ENCODE measurements at regions not wholly inside any gene's neighbourhood (a gene's known extent, or its start where the extent isn't known, plus 50 kb on each side); places are given as distances from the start of the nearest gene placed in this dataset.

DNA sequence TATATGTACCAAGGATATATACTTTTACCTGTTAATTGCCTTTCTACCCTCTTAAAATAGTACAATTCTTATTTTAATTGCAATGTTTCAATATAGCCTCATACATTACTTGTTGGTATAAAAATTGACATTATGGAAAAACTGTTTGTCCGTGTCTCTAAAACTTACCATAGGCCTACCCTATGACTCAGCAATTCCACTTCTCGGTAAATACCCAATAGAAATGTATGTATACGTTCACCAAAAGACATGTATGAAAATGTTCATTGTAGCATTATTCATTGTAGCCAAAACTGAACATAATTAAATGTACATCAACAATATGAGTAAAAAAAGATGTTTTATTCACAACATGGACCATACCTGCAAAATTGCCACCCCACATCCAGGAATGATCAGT, 679.2 kb upstream of the UBE2E2 start:
- POLR2A ChIA-PET: no interaction called here
- no peak for DNase-seq (ENCODE audit: low read depth, low spot score)

DNA sequence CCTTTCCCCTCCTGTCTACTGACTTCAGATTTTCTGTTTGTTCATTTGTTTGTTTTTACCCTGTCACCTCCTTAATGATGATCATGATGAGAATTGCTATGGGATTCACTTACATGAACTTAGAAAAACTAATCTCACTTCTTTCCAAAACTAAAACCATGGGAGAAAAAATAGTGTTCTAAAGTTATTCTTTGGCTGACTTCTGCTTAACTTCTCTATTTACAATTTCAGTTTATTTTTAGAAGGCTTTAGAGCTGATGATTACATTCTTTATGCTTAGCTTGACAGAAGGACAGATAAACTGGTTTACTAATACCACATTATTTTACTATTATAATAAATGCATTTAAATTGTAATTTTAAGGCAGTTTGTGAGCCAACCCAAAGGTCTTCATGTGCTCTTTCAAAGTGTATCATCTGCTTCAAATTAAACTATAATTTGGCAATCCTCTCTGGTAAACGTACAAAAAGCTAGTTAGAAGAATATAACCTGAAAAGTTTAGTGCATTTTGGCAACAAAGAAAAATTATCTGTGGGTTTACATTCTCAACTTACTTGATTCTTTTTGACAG, 676.8 kb upstream of the UBE2E2 start:
- H3K4me3 ChIP-seq (ENCODE audit: low read depth, low read length): no peak overlapping the region
- CTCF ChIA-PET: no interaction called here
- no peak for DNase-seq (ENCODE audit: low read depth, low spot score)
- POLR2A ChIA-PET: no interaction called here
- TF ChIP-seq, protein P1, sequence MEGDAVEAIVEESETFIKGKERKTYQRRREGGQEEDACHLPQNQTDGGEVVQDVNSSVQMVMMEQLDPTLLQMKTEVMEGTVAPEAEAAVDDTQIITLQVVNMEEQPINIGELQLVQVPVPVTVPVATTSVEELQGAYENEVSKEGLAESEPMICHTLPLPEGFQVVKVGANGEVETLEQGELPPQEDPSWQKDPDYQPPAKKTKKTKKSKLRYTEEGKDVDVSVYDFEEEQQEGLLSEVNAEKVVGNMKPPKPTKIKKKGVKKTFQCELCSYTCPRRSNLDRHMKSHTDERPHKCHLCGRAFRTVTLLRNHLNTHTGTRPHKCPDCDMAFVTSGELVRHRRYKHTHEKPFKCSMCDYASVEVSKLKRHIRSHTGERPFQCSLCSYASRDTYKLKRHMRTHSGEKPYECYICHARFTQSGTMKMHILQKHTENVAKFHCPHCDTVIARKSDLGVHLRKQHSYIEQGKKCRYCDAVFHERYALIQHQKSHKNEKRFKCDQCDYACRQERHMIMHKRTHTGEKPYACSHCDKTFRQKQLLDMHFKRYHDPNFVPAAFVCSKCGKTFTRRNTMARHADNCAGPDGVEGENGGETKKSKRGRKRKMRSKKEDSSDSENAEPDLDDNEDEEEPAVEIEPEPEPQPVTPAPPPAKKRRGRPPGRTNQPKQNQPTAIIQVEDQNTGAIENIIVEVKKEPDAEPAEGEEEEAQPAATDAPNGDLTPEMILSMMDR (IDR thresholded peaks at IDR 0.05; ENCODE audit: insufficient read depth, low read length, missing control alignments): no peak

More for the DNA sequence above, 679.2 kb upstream of the UBE2E2 start:
- CTCF ChIA-PET: no interaction called here
- H3K4me3 ChIP-seq (ENCODE audit: low read depth, low read length): no peak overlapping the region
- TF ChIP-seq, protein P1 (IDR thresholded peaks at IDR 0.05; ENCODE audit: insufficient read depth, low read length, missing control alignments): no peak

DNA sequence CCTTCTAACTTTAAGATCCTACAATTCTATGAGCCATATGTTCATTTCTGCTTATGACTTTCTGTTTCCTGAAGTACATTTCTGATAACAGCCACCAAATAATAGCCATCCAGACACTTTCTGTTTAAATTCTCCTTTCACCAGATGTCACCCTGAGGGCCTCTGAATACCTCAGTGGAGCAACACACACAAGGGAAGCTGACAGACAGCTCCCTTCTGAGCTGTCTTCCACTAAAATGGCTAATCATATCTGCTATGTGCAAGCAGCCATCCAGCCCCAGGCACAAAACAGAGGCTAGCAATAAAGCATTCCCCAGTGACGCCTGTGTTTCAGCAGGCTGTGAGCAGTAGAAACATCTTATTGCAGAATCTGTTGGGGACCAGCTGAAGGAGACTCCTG, 666.6 kb upstream of the UBE2E2 start:
- CTCF ChIA-PET: no interaction called here
- DNase-seq (ENCODE audit: low read depth, low spot score): no peak
- POLR2A ChIA-PET: no interaction called here
- TF ChIP-seq, protein P1 (IDR thresholded peaks at IDR 0.05; ENCODE audit: insufficient read depth, low read length, missing control alignments): no peak
- no peak overlapping the region for H3K4me3 ChIP-seq (ENCODE audit: low read depth, low read length)

DNA sequence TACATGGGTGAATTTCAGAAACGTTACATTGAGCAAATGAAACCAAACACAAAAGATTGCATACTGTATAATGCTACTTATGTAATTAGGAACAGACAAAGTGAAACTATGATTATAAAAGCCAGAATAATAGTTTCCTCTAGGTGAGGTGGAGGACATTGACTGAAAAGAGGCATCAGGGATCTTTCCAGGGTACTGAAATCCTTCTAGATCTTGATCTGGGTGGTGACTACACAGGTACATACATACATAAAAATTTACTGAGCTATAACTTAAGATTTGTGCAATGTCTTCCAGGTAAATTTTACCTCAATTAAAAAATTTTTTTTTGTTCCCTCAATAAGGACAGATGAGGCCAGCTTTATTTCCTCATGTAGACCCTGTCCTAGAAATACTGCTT, 665.6 kb upstream of the UBE2E2 start:
- no peak overlapping the region for H3K4me3 ChIP-seq (ENCODE audit: low read depth, low read length)
- TF ChIP-seq, protein P1 (IDR thresholded peaks at IDR 0.05; ENCODE audit: insufficient read depth, low read length, missing control alignments): no peak
- no peak for DNase-seq (ENCODE audit: low read depth, low spot score)
- CTCF ChIA-PET: no interaction called here
- POLR2A ChIA-PET: no interaction called here

DNA sequence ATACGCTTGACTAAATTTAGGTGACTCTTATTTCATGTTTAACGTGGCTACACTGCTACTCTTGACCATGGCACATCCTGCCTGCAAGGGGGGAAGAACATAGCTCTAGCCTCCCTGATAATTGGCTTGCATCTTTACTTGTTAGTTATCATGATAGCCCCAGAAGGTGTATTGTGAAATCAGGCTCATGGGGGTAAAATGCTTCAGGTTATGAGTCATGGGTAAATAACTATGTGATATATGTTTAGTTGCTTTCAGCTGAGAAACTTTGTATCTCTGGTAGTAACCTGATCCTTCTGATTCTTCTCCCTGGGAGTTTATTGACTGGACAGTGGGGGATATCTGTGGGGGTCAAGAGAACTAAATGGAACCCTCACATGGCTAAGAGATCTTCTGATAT, 660.8 kb upstream of the UBE2E2 start:
- POLR2A ChIA-PET: no interaction called here

DNA sequence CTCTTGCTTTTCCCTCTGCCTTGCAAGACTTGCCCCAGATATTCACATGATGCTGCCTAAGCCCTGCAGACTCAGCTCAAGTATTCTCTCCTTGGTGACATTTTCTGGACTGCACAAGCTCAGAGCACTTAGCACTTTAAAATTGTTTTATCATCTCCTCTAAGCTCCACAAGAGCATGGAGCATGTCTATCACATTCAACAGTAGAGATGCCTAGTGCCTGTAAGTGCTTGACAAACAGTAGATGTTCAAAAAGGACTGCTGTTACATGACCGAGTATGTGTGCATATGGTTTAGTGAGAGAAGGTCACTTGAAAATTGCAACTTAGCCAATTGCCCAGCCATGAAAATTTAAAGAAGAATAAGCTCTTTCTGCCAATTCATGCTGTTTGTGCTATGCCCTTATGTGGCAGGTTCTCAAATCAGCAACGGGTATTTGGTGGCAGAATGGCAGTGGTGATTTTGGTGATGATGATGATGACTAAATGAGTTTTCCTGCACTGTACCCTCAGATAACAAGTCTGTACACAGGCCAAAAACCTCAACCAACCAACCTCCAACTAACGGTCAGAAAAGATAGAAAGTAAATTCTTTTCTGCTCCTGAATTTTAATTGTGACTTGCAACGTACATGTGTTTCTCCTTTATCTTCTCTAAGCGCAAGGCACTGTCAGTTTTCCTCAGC, 647.2 kb upstream of the UBE2E2 start:
- ChIA-PET CTCF (no interaction called here), POLR2A (no interaction called here)
- TF ChIP-seq, protein P1 (IDR thresholded peaks at IDR 0.05; ENCODE audit: insufficient read depth, low read length, missing control alignments): no peak
- DNase-seq (ENCODE audit: low read depth, low spot score): no peak
- no peak overlapping the region for H3K4me3 ChIP-seq (ENCODE audit: low read depth, low read length)

More for the DNA sequence above, 660.8 kb upstream of the UBE2E2 start:
- no peak for DNase-seq (ENCODE audit: low read depth, low spot score)
- CTCF ChIA-PET: no interaction called here
- TF ChIP-seq, protein P1 (IDR thresholded peaks at IDR 0.05; ENCODE audit: insufficient read depth, low read length, missing control alignments): no peak
- H3K4me3 ChIP-seq (ENCODE audit: low read depth, low read length): no peak overlapping the region
